WERI-Rb-1 (cell line): ENCODE measurements at regions not wholly inside any gene's neighbourhood (a gene's known extent, or its start where the extent isn't known, plus 50 kb on each side); places are given as distances from the start of the nearest gene placed in this dataset.

Source experiments
- DNase-seq: peaks from one replicate; pipeline ENCODE4 v3.0.0-alpha.2; 2020
- H3K27ac ChIP-seq: fragments of 250-450 bp; sonication (Bioruptor Pico); 2 replicates; pipeline ENCODE4 v1.5.1; 2020; ENCODE audit warnings: mild to moderate bottlenecking, moderate library complexity
- H3K27me3 ChIP-seq: fragments of 250-450 bp; sonication (Bioruptor Pico); 2 replicates; pipeline ENCODE4 v1.5.1; 2021; ENCODE audit warnings: mild to moderate bottlenecking, low read depth, moderate library complexity; ENCODE audit not compliant: insufficient read depth, severe bottlenecking
- H3K36me3 ChIP-seq: fragments of 250-450 bp; sonication (Bioruptor Pico); 2 replicates; pipeline ENCODE4 v1.5.1; 2020; ENCODE audit warnings: mild to moderate bottlenecking, moderate library complexity
- H3K4me3 ChIP-seq: 2 replicates; pipeline ENCODE4 v1.5.1; 2011; ENCODE audit warnings: low read depth, mild to moderate bottlenecking, control low read depth, low read length
- H3K9me3 ChIP-seq: fragments of 250-450 bp; sonication (Bioruptor Pico); 2 replicates; pipeline ENCODE4 v1.5.1; 2021; ENCODE audit warnings: mild to moderate bottlenecking, moderate library complexity; ENCODE audit not compliant: severe bottlenecking
- TF ChIP-seq, protein P1 (sequence below): IDR thresholded peaks from 2 replicates; pipeline ENCODE4 v1.5.1; 2011; ENCODE audit warnings: low read depth, mild to moderate bottlenecking, control low read depth, inconsistent platforms, low read length

DNA sequence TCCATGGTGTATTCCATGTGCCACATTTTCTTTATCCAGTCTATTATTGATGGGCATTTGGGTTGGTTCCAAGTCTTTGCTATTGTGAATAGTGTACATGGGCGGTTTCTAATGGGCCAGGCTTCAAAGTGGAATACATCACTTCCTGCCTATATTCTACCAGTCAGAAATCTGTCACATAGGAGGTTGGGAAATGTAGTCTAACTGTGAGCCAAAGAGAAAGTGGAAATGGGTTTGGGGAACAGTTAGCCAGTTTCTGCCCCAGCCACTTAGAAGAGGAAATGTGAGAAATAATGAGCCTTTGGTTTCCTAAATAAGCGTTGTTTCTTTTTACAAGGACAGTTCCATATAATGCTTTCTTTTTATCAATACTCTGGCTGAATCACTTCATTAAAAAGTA is 85.1 kb upstream of the AP1S2 start:
- TF ChIP-seq, protein P1, sequence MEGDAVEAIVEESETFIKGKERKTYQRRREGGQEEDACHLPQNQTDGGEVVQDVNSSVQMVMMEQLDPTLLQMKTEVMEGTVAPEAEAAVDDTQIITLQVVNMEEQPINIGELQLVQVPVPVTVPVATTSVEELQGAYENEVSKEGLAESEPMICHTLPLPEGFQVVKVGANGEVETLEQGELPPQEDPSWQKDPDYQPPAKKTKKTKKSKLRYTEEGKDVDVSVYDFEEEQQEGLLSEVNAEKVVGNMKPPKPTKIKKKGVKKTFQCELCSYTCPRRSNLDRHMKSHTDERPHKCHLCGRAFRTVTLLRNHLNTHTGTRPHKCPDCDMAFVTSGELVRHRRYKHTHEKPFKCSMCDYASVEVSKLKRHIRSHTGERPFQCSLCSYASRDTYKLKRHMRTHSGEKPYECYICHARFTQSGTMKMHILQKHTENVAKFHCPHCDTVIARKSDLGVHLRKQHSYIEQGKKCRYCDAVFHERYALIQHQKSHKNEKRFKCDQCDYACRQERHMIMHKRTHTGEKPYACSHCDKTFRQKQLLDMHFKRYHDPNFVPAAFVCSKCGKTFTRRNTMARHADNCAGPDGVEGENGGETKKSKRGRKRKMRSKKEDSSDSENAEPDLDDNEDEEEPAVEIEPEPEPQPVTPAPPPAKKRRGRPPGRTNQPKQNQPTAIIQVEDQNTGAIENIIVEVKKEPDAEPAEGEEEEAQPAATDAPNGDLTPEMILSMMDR = no peak
- Histone ChIP-seq H3K27me3 (peaks cover 34% of the 10 kb centered on the region), H3K9me3 (peaks cover 2% of the 10 kb centered on the region), H3K27ac (no peak overlapping the region), H3K4me3 (no peak overlapping the region), H3K36me3 (no peaks in the 10 kb centered on the region)
- no peak for DNase-seq

DNA sequence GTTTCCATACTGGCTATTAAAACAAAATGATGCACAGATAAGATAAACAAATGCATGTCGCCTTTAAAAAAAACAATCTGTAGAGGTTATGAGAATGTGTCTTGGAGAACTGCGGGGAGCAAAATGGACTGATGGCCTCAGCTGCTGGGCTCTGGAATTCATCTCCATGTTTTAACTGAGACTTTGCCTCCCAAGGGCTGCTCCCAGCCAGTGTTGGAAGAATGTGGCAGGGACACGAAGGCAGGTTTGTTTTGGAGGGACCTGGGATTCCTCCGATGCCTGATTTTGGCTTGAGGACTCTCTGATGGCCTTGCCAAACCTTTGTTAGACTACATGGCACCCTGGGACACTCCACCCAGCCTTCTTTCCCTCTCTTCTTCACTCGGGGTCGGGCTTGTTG is 83.5 kb upstream of the AP1S2 start:
- H3K9me3 ChIP-seq = peaks cover 2% of the 10 kb centered on the region
- DNase-seq = no peak
- H3K4me3 ChIP-seq = no peak overlapping the region
- no peak overlapping the region for H3K27ac ChIP-seq
- H3K27me3 ChIP-seq = peaks cover 25% of the 10 kb centered on the region
- no peaks in the 10 kb centered on the region for H3K36me3 ChIP-seq
- TF ChIP-seq, protein P1 = no peak

DNA sequence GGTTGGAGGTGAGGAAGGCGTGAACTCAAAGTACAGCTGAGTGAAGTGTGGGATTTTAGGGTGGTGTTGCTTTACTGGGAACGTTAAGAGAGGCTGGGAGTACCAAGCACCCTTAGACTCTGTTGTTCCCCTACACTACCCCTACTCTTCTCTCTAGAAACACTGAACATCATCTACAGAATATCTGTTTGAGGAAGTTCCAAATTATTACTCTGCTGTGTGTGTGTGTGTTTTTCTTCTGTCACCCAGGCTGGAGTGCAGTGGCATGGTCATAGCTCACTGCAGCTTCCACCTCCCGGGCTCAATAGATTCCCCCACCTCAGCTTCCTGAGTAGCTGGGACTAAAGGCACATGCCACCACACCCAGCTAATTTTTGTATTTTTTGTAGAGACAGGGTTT is 76.7 kb upstream of the AP1S2 start:
- no peak for DNase-seq
- H3K27ac ChIP-seq = no peak overlapping the region
- H3K4me3 ChIP-seq = no peak overlapping the region

DNA sequence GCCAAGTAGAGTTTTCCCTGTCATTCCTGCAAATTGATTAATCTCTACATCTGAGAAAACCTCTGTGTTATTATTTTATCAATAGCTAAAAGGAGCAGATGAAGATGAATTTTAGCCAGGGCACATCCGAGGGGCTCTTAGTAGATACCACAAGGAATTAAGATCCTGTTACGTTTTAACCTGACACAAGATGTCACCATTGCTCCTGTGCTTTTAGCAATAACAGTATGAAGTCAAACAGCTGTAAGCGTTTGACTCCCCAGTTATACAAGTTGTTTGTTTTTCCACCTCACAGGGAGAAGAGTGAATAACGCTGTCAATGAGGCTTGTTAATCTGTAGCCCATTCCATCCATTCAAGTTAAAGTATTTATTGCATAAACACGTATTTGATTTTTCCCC is 76.0 kb upstream of the AP1S2 start:
- no peaks in the 10 kb centered on the region for H3K9me3 ChIP-seq
- no peaks in the 10 kb centered on the region for H3K36me3 ChIP-seq
- H3K4me3 ChIP-seq = no peak overlapping the region
- DNase-seq = no peak
- H3K27me3 ChIP-seq = peaks cover 53% of the 10 kb centered on the region
- H3K27ac ChIP-seq = no peak overlapping the region
- TF ChIP-seq, protein P1 = no peak

More for the DNA sequence above, 76.7 kb upstream of the AP1S2 start:
- Histone ChIP-seq H3K9me3 (no peaks in the 10 kb centered on the region), H3K27me3 (peaks cover 59% of the 10 kb centered on the region), H3K36me3 (no peaks in the 10 kb centered on the region)
- TF ChIP-seq, protein P1 = no peak

DNA sequence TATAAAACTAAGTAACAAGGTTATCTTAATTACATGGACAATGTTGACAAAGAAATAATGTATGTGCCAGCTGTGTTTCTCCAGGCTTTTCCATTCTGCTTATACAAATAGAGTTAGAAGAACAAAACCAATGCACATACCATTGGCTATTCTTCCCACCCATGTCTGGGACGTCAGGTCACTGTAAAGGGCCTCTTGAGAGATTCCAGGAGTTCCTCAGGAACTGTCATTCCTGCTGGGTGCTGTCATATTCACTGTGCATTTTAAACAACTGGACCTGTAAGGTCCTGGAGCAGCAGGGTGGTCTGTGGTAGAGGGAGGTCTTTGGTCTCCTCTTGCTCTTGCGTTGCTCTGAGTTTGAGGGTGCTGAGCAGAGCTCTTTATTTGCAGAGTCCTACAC is 74.6 kb upstream of the AP1S2 start:
- DNase-seq = no peak
- TF ChIP-seq, protein P1 = no peak
- Histone ChIP-seq H3K9me3 (no peaks in the 10 kb centered on the region), H3K36me3 (no peaks in the 10 kb centered on the region), H3K27ac (no peak overlapping the region), H3K4me3 (no peak overlapping the region), H3K27me3 (peaks cover 66% of the 10 kb centered on the region)

DNA sequence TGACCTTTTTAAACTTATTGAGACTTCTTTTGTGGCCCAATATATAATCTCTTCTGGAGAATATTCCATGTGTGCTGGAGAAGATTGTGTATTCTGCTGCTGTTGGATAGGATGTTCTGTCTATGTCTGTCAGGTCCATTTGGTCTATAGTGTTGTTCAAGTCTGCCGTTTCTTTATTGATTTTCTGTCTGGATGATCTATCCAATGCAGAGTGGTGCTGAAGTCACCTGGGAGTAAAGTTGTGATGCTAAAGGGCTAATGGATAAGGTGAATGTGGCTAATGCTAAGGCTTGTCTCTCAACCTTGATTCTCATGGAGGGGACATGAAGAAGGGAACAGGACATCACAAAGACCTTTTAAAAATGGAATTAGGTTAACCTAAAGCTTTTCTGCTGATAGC is 72.0 kb upstream of the AP1S2 start:
- H3K27ac ChIP-seq = no peak overlapping the region
- TF ChIP-seq, protein P1 = no peak
- no peaks in the 10 kb centered on the region for H3K9me3 ChIP-seq
- peaks cover 61% of the 10 kb centered on the region for H3K27me3 ChIP-seq
- H3K36me3 ChIP-seq = no peaks in the 10 kb centered on the region
- no peak overlapping the region for H3K4me3 ChIP-seq
- DNase-seq = no peak
